IPS DF 6.9 (cell line): ENCODE measurements at regions not wholly inside any gene's neighbourhood (a gene's known extent, or its start where the extent isn't known, plus 50 kb on each side); places are given as distances from the start of the nearest gene placed in this dataset.

Experiments
- DNase-seq: peaks from one replicate; pipeline ENCODE4 v3.0.0-alpha.2; 2013; ENCODE audit warnings: low read depth, low spot score
- H3K27ac ChIP-seq: one replicate; pipeline ENCODE4 v1.5.1; 2013; ENCODE audit warnings: low read length, control low read depth
- H3K27me3 ChIP-seq: 2 replicates; pipeline ENCODE4 v1.6.1; 2013; ENCODE audit warnings: mild to moderate bottlenecking, low read length; ENCODE audit not compliant: control insufficient read depth, insufficient read depth
- H3K36me3 ChIP-seq: 2 replicates; pipeline ENCODE4 v1.6.1; 2013; ENCODE audit warnings: low read length; ENCODE audit not compliant: control insufficient read depth, insufficient read depth
- H3K4me1 ChIP-seq: 2 replicates; pipeline ENCODE4 v1.6.1; 2013; ENCODE audit warnings: low read length; ENCODE audit not compliant: control insufficient read depth, insufficient read depth
- H3K4me3 ChIP-seq: 2 replicates; pipeline ENCODE4 v1.5.1; 2013; ENCODE audit warnings: mild to moderate bottlenecking, low read length
- H3K9me3 ChIP-seq: 2 replicates; pipeline ENCODE4 v1.6.1; 2013; ENCODE audit warnings: low read length, inconsistent platforms; ENCODE audit not compliant: control insufficient read depth, insufficient read depth
- WGBS: extraction: QIAGEN DNeasy Blood & Tissue Kit; methylation state at CpG from one replicate; pipeline ENCODE4 v1.1.7; 2013; ENCODE audit warnings: mixed read lengths, missing lambda C conversion rate; ENCODE audit not compliant: insufficient read length, insufficient coverage; 5-methylcytosine and 5-hydroxymethylcytosine counted together

GRCh38 chr1:81144240-81144825 is 656.4 kb upstream of the ADGRL2 start:
- no peak overlapping the region for H3K27ac ChIP-seq

GRCh38 chr1:81142099-81142826 is 658.5 kb upstream of the ADGRL2 start:
- no peaks in the 10 kb centered on the region for H3K4me1 ChIP-seq
- DNase-seq, result no peak
- H3K9me3 ChIP-seq, result no peaks in the 10 kb centered on the region
- WGBS, result no CpG with 5 or more reads among the region's 1 CpG
- H3K27me3 ChIP-seq, result no peaks in the 10 kb centered on the region
- H3K4me3 ChIP-seq, result no peak overlapping the region
- H3K36me3 ChIP-seq, result no peaks in the 10 kb centered on the region
- H3K27ac ChIP-seq, result no peak overlapping the region

More at GRCh38 chr1:81144240-81144825, 656.4 kb upstream of the ADGRL2 start:
- Histone ChIP-seq H3K4me3 (no peak overlapping the region), H3K27me3 (no peaks in the 10 kb centered on the region), H3K4me1 (no peaks in the 10 kb centered on the region), H3K9me3 (no peaks in the 10 kb centered on the region), H3K36me3 (no peaks in the 10 kb centered on the region)
- no peak for DNase-seq
- no CpG with 5 or more reads among the region's 4 CpGs for WGBS

GRCh38 chr1:81135524-81135923 is 665.2 kb upstream of the ADGRL2 start:
- no peak for DNase-seq
- no peaks in the 10 kb centered on the region for H3K27me3 ChIP-seq
- H3K4me3 ChIP-seq, result no peak overlapping the region
- no CpG with 5 or more reads among the region's 6 CpGs for WGBS
- no peaks in the 10 kb centered on the region for H3K9me3 ChIP-seq
- no peak overlapping the region for H3K27ac ChIP-seq
- H3K4me1 ChIP-seq, result no peaks in the 10 kb centered on the region
- H3K36me3 ChIP-seq, result no peaks in the 10 kb centered on the region

- Histone ChIP-seq H3K9me3 (no peaks in the 10 kb centered on the region), H3K27ac (no peak overlapping the region), H3K36me3 (no peaks in the 10 kb centered on the region), H3K27me3 (no peaks in the 10 kb centered on the region), H3K4me1 (no peaks in the 10 kb centered on the region; the same call in 1 of the 2 replicates), H3K4me3 (no peak overlapping the region)
- WGBS, result 100% methylated on average over 1 of the region's 3 CpGs
- DNase-seq, result no peak
Measured at GRCh38 chr1:81129776-81130175, 671.0 kb upstream of the ADGRL2 start.

- H3K27ac ChIP-seq, result no peak overlapping the region
- no peaks in the 10 kb centered on the region; the same call in 1 of the 2 replicates for H3K4me1 ChIP-seq
- H3K36me3 ChIP-seq, result no peaks in the 10 kb centered on the region
- H3K9me3 ChIP-seq, result no peaks in the 10 kb centered on the region
- no peak for DNase-seq
- H3K27me3 ChIP-seq, result no peaks in the 10 kb centered on the region
- no CpG with 5 or more reads among the region's 4 CpGs for WGBS
- H3K4me3 ChIP-seq, result no peak overlapping the region
Measured at GRCh38 chr1:81129366-81129765, 671.4 kb upstream of the ADGRL2 start.

GRCh38 chr1:81128079-81128478 is 672.7 kb upstream of the ADGRL2 start:
- H3K27me3 ChIP-seq, result no peaks in the 10 kb centered on the region
- no peaks in the 10 kb centered on the region for H3K36me3 ChIP-seq
- no CpG with 5 or more reads among the region's 1 CpG for WGBS
- no peak for DNase-seq
- H3K4me1 ChIP-seq, result no peaks in the 10 kb centered on the region; the same call in 1 of the 2 replicates
- no peak overlapping the region for H3K4me3 ChIP-seq
- H3K27ac ChIP-seq, result no peak overlapping the region
- no peaks in the 10 kb centered on the region for H3K9me3 ChIP-seq

- H3K9me3 ChIP-seq, result no peaks in the 10 kb centered on the region
- no peak overlapping the region for H3K27ac ChIP-seq
- H3K27me3 ChIP-seq, result no peaks in the 10 kb centered on the region
- WGBS, result no CpG with 5 or more reads among the region's 3 CpGs
- DNase-seq, result no peak
- H3K36me3 ChIP-seq, result no peaks in the 10 kb centered on the region
- H3K4me3 ChIP-seq, result no peak overlapping the region
- no peaks in the 10 kb centered on the region; the same call in 1 of the 2 replicates for H3K4me1 ChIP-seq
Measured at GRCh38 chr1:81126989-81127581, 673.6 kb upstream of the ADGRL2 start.

- no peaks in the 10 kb centered on the region; the same call in 1 of the 2 replicates for H3K4me1 ChIP-seq
- WGBS, result no CpG with 5 or more reads among the region's 4 CpGs
- no peak for DNase-seq
Measured at GRCh38 chr1:81125672-81126071, 675.1 kb upstream of the ADGRL2 start.

GRCh38 chr1:81121306-81121705 is 679.4 kb upstream of the ADGRL2 start:
- no peak overlapping the region for H3K4me3 ChIP-seq
- no peak overlapping the region for H3K27ac ChIP-seq
- H3K9me3 ChIP-seq, result no peaks in the 10 kb centered on the region
- H3K4me1 ChIP-seq, result no peaks in the 10 kb centered on the region
- no CpG with 5 or more reads among the region's 5 CpGs for WGBS
- DNase-seq, result no peak
- H3K27me3 ChIP-seq, result no peaks in the 10 kb centered on the region
- H3K36me3 ChIP-seq, result no peaks in the 10 kb centered on the region

More at GRCh38 chr1:81125672-81126071, 675.1 kb upstream of the ADGRL2 start:
- no peaks in the 10 kb centered on the region for H3K9me3 ChIP-seq
- H3K27ac ChIP-seq, result no peak overlapping the region
- no peak overlapping the region for H3K4me3 ChIP-seq
- H3K27me3 ChIP-seq, result no peaks in the 10 kb centered on the region
- H3K36me3 ChIP-seq, result no peaks in the 10 kb centered on the region

- no CpG with 5 or more reads among the region's 1 CpG for WGBS
- no peak for DNase-seq
- no peaks in the 10 kb centered on the region for H3K27me3 ChIP-seq
- no peak overlapping the region for H3K4me3 ChIP-seq
- no peaks in the 10 kb centered on the region for H3K36me3 ChIP-seq
- no peaks in the 10 kb centered on the region for H3K9me3 ChIP-seq
- no peaks in the 10 kb centered on the region; the same call in 1 of the 2 replicates for H3K4me1 ChIP-seq
- H3K27ac ChIP-seq, result no peak overlapping the region
Measured at GRCh38 chr1:81119319-81119718, 681.4 kb upstream of the ADGRL2 start.
